Psoas muscle (tissue), 7 donors: ENCODE measurements at regions not wholly inside any gene's neighbourhood (a gene's known extent, or its start where the extent isn't known, plus 50 kb on each side); places are given as distances from the start of the nearest gene placed in this dataset.

ENCODE experiments used
- ATAC-seq, 4 donors: fragments of 200-7000 bp; cut with Tn5 transposase; one replicate each; pipeline ENCODE4 v1.9.1; 2020; ENCODE audit warnings: moderate library complexity in 3 of 4, mild to moderate bottlenecking in 2 of 4
- DNase-seq, 2 donors: peaks; one replicate each; pipeline ENCODE4 v3.0.0-alpha.2; 2020
- H3K27ac ChIP-seq: fragments of 200-600 bp; one replicate; pipeline ENCODE4 v1.8.0; 2022
- H3K27me3 ChIP-seq, 3 donors: fragments of 200-600 bp in 1 of 3; one replicate each; pipeline versions ENCODE4 v1.6.1 to v1.8.0; 2013 to 2022; ENCODE audit warnings: low read length in 2 of 3, mild to moderate bottlenecking in 2 of 3, moderate library complexity in 1 of 3; ENCODE audit not compliant: insufficient read depth in 3 of 3
- H3K36me3 ChIP-seq, 2 donors: fragments of 200-600 bp in 1 of 2; one replicate each; pipeline versions ENCODE4 v1.6.1 to v1.8.0; 2013 to 2022; ENCODE audit warnings: low read depth in 1 of 2, mild to moderate bottlenecking in 1 of 2, moderate library complexity in 1 of 2; ENCODE audit not compliant: insufficient read depth in 1 of 2
- H3K4me1 ChIP-seq: fragments of 200-600 bp; one replicate; pipeline ENCODE4 v1.8.0; 2022
- H3K4me3 ChIP-seq: fragments of 200-600 bp; one replicate; pipeline ENCODE4 v1.8.0; 2022; ENCODE audit warnings: mild to moderate bottlenecking
- H3K9me3 ChIP-seq: fragments of 200-600 bp; one replicate; pipeline ENCODE4 v1.8.0; 2022
- CTCF ChIP-seq: fragments of 200-600 bp; IDR thresholded peaks from one replicate; pipeline ENCODE4 v1.8.0; 2022; ENCODE audit warnings: antibody characterized with exemption
- WGBS, 3 donors: extraction: QIAGEN DNeasy Blood & Tissue Kit; methylation state at CpG; one replicate each; pipeline versions ENCODE4 v1.1.6 to v1.1.7; 2013; 5-methylcytosine and 5-hydroxymethylcytosine counted together
- intact Hi-C, 2 donors: fragments of 100-400 bp; cut with DNase I; formaldehyde crosslinking; loops; one replicate each; pipeline versions ENCODE4 v1.11.0 to v1.14.2; 2022
- donor health status: healthy with polysubstance abuse.
- donor health status: DM: no; HTN: no; CAD: no; lungs with moderate emphysema.
- donor health status: Bipolar disorder and iron deficiency.
- donor health status: healthy.
- donor health status: DM: yes; HTN: yes; CAD: no.
- donor health status: DM: no; HTN: no; CAD: no.
- donor health status: DM: yes; HTN: yes; CAD: no.

- Histone ChIP-seq H3K4me3 (no peak overlapping the region), H3K27me3 (no peaks in the 10 kb centered on the region), H3K4me1 (no peaks in the 10 kb centered on the region), H3K9me3 (no peaks in the 10 kb centered on the region), H3K36me3 (no peaks in the 10 kb centered on the region), H3K27ac (no peak overlapping the region)
- intact Hi-C loops = no loop called here
- no peak for ATAC-seq
- TF ChIP-seq CTCF = no peak
- 52 to 66% (median 53%) methylated on average over 1 of the region's 1 CpG for WGBS, 3 donors
- DNase-seq = no peak
Observed at GRCh38 chr13:76709851-76710250, 176.4 kb downstream of the KCTD12 start.

GRCh38 chr13:76708138-76708688 lies 178.0 kb downstream of the KCTD12 start:
- no peaks in the 10 kb centered on the region for H3K9me3 ChIP-seq
- DNase-seq (no peak), ATAC-seq (no peak)
- no peaks in the 10 kb centered on the region for H3K4me1 ChIP-seq
- intact Hi-C loops = no loop called here
- no peaks in the 10 kb centered on the region for H3K36me3 ChIP-seq
- no peaks in the 10 kb centered on the region for H3K27me3 ChIP-seq
- no peak overlapping the region for H3K27ac ChIP-seq
- no peak for TF ChIP-seq CTCF
- WGBS, 3 donors = 39 to 57% (median 39%) methylated on average over 6 of the region's 6 CpGs
- H3K4me3 ChIP-seq = no peak overlapping the region

- Histone ChIP-seq H3K27me3 (no peaks in the 10 kb centered on the region), H3K9me3 (no peaks in the 10 kb centered on the region), H3K27ac (no peak overlapping the region), H3K36me3 (no peaks in the 10 kb centered on the region), H3K4me1 (no peaks in the 10 kb centered on the region), H3K4me3 (no peak overlapping the region)
- DNase-seq (no peak), ATAC-seq (no peak)
- intact Hi-C loops = no loop called here
- no peak for TF ChIP-seq CTCF
- WGBS, 3 donors = 54 to 66% (median 64%) methylated on average over 3 of the region's 3 CpGs
Observed at GRCh38 chr13:76707360-76707759, 178.8 kb downstream of the KCTD12 start.

DNA sequence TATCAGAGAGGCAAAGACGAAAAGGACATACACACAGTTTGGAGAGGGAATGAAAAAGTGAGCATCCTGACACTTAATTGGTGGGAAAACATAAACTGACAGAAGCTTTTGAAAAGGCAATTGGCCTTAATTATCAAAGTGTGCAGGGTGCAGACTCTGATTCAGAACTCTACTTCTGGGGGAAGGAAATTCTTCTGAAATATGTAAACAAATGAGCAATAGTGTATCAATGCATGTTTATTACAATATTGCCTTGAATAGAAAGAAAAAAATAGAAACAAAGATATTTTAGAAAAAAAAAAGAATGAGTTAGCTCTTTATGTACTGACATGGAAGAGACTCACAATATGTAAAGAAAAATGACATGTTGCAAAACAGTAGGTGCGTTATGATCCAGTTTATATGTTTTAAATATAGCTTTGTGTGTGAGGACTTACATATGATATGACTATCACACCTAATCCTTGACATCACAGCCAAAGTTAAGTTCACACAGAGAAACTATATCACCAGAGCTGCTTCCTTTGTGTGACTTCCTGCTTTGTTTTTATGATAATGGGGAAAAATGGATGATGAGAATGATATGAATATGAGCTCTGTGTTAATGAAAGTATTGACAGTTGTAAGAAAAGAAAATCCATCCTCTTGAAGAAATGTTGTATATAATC lies 182.4 kb downstream of the KCTD12 start:
- H3K9me3 ChIP-seq = no peaks in the 10 kb centered on the region
- no peak for TF ChIP-seq CTCF
- no peak overlapping the region for H3K27ac ChIP-seq
- no peaks in the 10 kb centered on the region for H3K4me1 ChIP-seq
- DNase-seq (no peak), ATAC-seq (no peak)
- 80 to 91% (median 82%) methylated on average over 2 of the region's 2 CpGs for WGBS, 3 donors
- H3K36me3 ChIP-seq = no peaks in the 10 kb centered on the region
- intact Hi-C loops = no loop called here
- H3K27me3 ChIP-seq = no peaks in the 10 kb centered on the region
- H3K4me3 ChIP-seq = no peak overlapping the region

GRCh38 chr13:76703216-76703615 lies 183.0 kb downstream of the KCTD12 start:
- no peak overlapping the region for H3K4me3 ChIP-seq
- TF ChIP-seq CTCF = no peak
- ATAC-seq = no peak
- intact Hi-C loops = no loop called here
- no peaks in the 10 kb centered on the region for H3K4me1 ChIP-seq
- no peak overlapping the region for H3K27ac ChIP-seq
- no peaks in the 10 kb centered on the region for H3K36me3 ChIP-seq
- H3K27me3 ChIP-seq = no peaks in the 10 kb centered on the region
- DNase-seq = no peak
- H3K9me3 ChIP-seq = no peaks in the 10 kb centered on the region
- WGBS, 3 donors = 94 to 96% (median 94%) methylated on average over 2 of the region's 2 CpGs
